ENCODE measurements at regions not wholly inside any gene's neighbourhood (a gene's known extent, or its start where the extent isn't known, plus 50 kb on each side); places are given as distances from the start of the nearest gene placed in this dataset.

DNA sequence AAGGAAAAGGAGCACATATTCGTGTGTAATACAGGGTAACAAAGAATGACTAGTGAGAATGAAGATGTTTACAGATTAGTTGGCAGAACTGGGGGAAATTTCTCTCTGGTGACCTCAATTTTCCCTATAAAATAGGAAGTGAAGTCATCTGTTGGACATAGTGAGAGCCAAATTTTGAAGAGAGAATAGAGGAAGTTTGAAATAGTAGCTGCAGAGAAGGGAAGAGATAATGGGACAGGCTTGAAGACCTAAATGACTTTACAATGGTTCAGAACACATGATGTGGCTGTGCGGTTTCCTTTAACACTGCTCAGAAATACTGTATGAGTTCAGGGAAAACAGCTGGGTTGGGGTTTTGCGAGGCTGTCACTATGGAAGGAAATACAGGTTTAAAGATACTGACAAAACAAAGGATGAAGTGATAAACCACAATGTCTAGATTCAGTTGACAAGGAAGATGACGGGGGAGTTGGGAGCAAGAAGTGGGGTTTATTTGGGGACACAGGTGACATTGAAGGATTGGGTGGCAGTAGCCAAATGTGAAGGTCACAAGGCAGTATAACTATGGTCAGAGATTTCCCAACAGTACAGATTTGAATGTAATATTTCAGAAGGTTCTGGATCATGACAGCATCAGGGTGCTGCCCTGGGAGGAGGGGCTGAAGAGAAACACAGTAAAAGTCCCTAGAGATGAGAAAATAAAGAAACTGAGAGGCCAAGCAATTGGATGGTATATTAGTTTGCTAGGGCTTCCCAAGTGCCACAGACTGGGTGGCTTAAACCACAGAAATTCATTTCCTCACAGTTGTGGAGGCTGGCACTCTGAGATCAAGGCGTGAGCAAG lies 82.6 kb upstream of the TANK start:
- DNase-seq = no peak

DNA sequence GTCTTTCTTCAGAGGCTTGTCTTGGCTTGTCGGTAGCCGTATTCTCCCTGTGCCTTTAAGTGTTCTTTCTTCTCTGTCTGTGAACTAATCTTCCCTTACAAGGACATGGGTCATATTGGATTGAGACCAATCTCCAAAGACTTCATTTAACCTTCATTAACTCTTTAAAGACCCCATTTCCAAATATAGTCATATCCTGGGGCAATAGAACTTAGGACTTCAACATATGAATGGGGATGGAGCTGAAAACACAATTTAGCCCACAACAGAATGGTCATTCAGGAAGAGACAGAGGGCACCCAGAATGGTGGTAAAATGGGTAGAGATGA lies 82.1 kb upstream of the TANK start:
- no peak for DNase-seq

DNA sequence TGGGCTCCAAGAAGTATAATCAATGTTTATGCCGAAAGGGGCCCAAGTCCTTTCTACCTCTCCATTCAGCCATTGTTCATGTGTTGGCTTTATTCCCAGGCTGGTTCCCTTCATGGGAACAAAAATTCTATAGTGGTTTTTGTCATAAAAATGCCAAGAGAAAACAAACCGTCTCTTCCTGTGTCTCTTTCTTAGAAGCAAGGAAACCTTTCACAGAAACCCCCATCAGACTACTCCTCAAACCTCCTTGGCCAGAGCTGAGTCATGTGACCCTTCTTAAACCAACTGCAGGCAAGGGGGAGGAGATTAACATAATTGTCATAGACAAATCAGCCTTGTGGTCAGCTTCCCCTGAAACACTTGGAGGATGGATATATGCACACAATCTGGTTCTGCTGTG lies 75.1 kb upstream of the TANK start:
- no peak for DNase-seq

DNA sequence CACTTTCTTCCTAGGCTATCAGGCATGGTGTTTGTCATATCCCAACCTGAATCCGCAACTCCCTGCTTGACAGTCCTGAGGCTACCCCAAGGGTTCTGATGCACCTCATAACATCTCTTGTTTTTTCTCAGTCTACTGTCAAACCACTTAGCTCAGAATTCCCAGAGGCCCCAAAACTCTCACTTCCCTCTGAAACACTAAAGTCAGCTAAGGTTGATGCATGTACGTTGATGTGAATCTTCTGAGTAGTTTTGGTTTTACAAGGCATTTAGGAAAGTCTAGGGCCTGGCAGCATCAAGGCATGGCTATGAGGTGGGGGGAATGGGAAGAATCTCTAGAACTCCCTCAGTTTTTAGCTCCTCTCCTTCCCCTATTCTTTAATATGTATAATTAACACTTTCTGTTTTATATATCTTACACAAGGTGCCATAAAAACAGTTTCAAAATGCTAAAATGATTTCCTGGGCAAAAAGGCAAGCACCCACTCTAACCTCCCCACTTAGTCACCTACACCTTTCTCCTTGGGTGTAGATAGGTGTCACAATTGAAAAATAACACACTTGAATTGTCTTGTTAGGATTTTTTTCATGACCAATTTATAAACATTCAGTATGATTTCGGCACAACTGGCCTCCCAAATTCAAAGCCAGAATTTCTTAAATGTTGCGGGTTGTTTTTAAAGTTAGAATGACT lies 71.4 kb upstream of the TANK start:
- no peak for DNase-seq

DNA sequence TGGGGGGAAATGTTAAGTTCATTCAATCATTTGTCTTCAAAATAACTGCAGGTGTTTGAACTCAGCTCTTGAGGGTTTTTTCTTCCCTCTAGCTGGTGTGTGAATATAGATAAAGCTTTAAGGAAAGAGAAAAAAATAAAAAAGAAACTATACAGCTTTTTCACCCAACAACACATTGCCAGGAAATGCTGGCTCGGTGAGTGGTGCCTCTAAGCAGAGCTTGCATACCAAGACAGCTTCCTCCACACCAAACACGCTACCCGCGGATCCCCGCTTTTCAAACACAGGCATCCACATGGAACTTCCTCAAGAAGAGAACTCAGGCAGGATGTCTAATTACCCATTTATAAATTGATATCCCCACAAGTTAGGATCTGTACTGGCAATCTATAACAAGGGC lies 69.8 kb upstream of the TANK start:
- no peak for DNase-seq

DNA sequence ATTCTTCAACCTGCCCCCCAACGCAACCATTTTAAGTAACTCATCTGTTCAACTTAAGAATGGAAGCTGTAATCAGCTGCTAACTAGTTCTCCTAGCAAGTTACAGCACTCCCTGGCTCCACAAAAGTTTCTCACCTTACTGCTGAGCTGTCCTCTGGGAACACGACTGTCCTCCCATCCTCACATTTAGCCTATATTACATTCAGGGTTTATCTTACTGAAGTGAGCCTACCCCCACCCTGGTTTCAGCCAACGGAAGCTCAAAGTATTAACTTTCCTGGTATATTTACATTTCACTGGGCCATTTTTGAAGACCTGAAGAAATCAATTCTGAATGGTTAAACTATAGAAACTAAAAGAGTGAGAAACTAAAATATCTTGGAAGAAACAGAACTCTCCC lies 64.9 kb upstream of the TANK start:
- no peak for DNase-seq

DNA sequence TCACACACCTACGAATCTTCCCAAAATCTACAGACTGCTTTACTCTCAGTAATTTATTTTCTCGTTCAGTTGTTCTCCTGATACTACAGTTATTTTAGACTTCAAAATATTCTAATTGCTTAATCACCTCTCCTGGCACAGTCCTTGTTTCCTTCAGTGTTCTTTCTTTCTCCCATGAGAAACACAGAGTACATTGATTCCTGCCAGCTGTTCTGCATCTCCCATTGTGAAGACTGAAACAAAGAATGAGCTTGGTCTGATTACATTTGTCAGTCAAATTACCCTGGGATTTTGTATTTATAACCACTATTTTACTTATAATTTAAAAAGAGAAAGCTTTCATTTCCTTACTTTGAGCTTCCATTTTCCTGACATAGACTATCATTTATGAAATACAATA lies 63.9 kb upstream of the TANK start:
- no peak for DNase-seq

DNA sequence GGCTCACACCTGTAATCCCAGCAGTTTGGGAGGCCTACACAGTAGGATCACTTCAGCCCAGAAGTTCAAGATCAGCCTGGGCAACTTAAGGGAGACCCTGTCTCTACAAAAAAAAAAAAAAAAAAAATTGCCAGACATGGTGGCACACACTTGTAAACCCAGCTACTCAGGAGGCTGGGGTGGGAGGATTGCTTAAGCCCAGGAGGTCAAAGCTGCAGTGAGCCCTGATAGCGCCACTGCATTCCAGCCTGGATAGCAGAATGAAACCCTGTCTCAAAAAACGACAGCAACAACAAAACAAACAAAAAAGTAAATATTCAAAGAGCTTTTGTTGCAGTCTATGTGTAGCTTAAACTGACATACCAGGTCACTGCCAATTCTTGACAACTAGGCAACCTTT lies 63.1 kb upstream of the TANK start:
- no peak for DNase-seq

DNA sequence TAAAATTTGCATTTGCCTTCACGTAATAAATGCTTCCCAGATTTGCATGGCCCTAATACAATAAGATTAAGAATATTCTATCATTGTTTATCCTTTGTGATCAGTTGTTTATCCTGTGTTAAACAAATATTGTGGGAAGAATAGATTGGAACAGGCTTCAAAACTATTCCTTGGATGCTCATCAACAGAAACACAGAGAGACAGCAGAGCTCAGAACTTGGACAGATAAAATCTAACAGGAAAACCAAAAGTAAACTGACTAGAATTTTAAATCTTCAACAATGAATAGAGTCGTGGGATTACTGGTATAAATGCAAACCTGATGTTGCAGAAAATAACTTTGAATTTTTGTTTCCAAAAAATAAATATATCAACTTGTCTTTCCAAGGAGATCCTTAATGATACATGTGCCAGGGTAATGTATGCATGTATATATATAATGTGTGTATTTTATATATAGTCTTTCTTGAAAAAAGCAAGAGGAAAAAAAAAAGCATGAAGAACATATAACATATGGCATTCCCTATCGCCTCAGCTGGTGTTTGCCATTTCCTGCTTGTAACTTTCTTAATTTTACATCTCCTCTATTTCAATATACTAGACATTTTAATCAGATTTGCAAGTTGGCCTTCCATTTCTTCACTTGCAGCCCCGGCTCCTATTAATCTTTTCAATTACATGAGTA lies 59.9 kb upstream of the TANK start:
- DNase-seq = no peak

DNA sequence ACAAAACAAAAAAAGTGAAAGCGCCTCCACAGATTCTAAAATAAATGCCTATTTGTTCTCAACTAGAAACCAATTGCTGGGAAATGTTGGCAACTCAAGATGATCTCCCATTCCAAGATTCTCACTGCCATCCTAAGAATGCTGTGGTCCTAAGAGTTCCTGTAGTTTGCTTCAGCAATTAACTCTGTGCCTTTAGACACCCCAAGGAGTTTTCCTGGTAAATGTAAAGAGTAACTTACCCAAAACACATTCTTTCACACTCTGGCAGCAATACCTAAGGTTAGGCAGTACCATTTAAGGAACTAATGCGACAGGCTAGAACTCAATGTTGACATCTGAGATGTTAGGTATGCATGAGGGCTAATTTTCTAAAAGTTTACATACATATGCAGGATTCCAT lies 58.8 kb upstream of the TANK start:
- DNase-seq = no peak

DNA sequence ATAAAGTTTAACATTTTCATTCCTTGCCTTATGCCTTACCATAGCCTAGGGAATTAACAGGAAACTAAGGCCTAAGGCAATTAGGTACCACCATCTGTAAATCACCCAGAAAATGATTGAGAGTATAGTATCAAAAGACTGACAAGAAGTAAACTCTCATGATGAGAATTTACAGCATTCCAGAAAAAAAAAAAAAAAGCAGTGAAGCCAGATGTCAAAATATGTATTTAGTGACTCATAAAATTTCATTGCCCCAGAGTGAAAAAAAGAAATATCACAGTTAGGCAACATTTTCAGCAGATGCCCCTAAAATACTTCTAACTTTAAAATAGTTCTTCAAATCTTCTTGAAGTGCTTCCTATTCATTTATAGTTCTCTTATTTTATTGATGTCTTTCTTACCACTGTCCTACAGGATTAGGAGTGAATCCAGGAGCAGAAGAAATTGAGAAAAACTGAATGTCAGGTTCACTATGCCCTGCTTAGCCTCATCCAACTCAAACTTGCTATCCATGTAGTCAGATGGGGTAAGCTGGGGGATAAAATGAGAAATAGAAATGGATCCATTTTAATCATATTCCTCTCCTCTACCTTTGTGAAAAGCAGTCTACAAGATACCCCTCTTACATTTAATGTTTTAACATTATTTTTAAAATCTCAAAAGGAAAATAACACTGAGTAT lies 57.3 kb upstream of the TANK start:
- no peak for DNase-seq

DNA sequence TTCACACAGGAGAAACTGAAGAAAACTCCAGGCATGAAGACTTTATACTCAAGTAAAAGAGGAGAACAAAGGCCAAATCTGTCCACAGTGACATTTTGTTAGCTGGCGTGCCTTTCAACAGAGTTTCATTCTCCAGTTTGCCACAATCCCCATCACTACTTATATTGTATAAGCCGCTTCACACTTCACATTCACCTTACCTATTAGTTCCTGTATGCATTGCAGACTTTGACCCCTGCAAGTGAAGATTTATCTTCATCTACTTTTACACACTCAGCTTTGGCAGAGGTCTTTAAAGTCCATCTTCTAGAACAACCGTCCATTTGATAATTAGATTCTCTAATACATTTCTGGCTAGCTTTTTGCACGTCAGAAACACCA lies 56.8 kb upstream of the TANK start:
- DNase-seq = no peak

DNA sequence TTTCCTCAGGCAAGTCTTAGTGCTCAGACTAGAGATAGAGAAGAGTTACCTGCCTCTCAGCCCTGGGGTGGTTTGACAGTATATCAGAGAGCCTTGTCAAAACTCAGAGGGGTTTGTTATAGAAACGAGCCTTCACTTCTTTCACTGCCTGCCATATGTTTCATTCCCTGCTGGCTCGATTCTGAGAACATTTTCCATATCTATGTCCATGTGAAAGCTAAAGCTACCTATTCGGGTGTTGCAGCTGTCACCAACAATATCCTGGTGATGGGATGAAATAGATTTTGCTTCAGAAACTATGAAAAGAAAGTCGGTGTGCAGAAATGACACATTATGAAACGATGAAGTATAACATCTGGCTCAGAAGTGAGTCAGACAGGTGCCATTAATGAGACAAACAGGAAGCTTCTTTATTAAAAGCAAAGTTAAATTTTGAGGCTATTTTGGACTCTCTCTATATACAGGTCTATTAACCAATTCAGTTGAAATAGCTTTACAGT lies 56.1 kb upstream of the TANK start:
- no peak for DNase-seq

DNA sequence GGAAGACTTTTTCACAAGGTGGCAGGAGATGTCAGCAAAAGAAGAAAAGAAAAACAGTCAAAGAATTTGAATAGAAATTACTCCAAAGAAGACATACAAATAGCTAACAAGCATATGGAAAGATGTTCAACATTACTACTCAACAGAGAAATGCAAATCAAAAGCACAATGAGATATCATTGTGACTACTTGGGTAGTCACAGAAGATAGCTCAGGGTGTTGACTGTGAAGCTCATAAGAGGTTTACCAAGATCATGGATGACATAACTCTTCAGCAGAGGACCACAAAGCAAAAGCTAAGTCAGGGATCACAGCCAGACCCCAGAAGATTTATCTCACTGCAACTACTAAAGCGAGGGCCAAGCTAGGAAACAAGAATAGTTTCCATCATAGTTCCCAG lies 53.0 kb upstream of the TANK start:
- no peak for DNase-seq

All from NCI-H524 (cell line).